ENCODE measurements at regions not wholly inside any gene's neighbourhood (a gene's known extent, or its start where the extent isn't known, plus 50 kb on each side); places are given as distances from the start of the nearest gene placed in this dataset.

- Histone ChIP-seq H3K27me3 (no peaks in the 10 kb centered on the region), H3K4me3 (no peak overlapping the region), H3K36me3 (no peaks in the 10 kb centered on the region), H3K4me1 (peaks cover 0 to 10% of the 10 kb centered on the region in 2 donors), H3K9me3 (no peaks in the 10 kb centered on the region), H3K27ac (peak overlapping the region; percentile 80 to 86)
- no peak for DNase-seq (ENCODE audit: low spot score in 2 of 2)
- intact Hi-C loops (cut with DNase I) = loop anchor here (1.0 to 10.0 kb wide), 2 partner anchors 11 to 1298 kb away; partner anchors contain the start of gene SOX4
- no peak for TF ChIP-seq CTCF (IDR thresholded peaks at IDR 0.05)
Measured at GRCh38 chr6:22892452-22892851, 323.1 kb downstream of the HDGFL1 start.

- intact Hi-C loops (cut with DNase I) = loop anchor here (10.0 kb wide), 1 partner anchor 1302 kb away; the partner anchor contains the start of gene SOX4
Measured at GRCh38 chr6:22896696-22897095, 327.3 kb downstream of the HDGFL1 start.

GRCh38 chr6:22899426-22899825 is 330.1 kb downstream of the HDGFL1 start:
- intact Hi-C loops (cut with DNase I) = loop anchor here (10.0 kb wide), 1 partner anchor 1305 kb away; the partner anchor contains the start of gene SOX4
- Histone ChIP-seq H3K4me1 (peaks cover 0 to 7% of the 10 kb centered on the region in 2 donors), H3K4me3 (no peak overlapping the region), H3K27ac (peak overlapping the region in 1 of 2 donors; percentile 50), H3K9me3 (no peaks in the 10 kb centered on the region), H3K27me3 (no peaks in the 10 kb centered on the region), H3K36me3 (no peaks in the 10 kb centered on the region)
- DNase-seq (ENCODE audit: low spot score in 2 of 2) = no peak
- TF ChIP-seq CTCF (IDR thresholded peaks at IDR 0.05) = no peak

More at GRCh38 chr6:22896696-22897095, 327.3 kb downstream of the HDGFL1 start:
- H3K9me3 ChIP-seq = no peaks in the 10 kb centered on the region
- no peak overlapping the region for H3K27ac ChIP-seq
- TF ChIP-seq CTCF (IDR thresholded peaks at IDR 0.05) = no peak
- H3K4me1 ChIP-seq = peaks cover 0 to 17% of the 10 kb centered on the region in 2 donors
- H3K36me3 ChIP-seq = no peaks in the 10 kb centered on the region
- H3K4me3 ChIP-seq = no peak overlapping the region
- no peak for DNase-seq (ENCODE audit: low spot score in 2 of 2)
- H3K27me3 ChIP-seq = no peaks in the 10 kb centered on the region

- Histone ChIP-seq H3K9me3 (no peaks in the 10 kb centered on the region), H3K36me3 (no peaks in the 10 kb centered on the region), H3K4me3 (no peak overlapping the region), H3K27ac (no peak overlapping the region), H3K27me3 (no peaks in the 10 kb centered on the region), H3K4me1 (peaks cover 0 to 7% of the 10 kb centered on the region in 2 donors)
- TF ChIP-seq CTCF (IDR thresholded peaks at IDR 0.05) = no peak
- DNase-seq (ENCODE audit: low spot score in 2 of 2) = no peak
- intact Hi-C loops (cut with DNase I) = no loop called here
Measured at GRCh38 chr6:22903826-22904225, 334.5 kb downstream of the HDGFL1 start.

GRCh38 chr6:22904431-22904830 is 335.1 kb downstream of the HDGFL1 start:
- Histone ChIP-seq H3K4me3 (no peak overlapping the region), H3K9me3 (no peaks in the 10 kb centered on the region), H3K4me1 (peaks cover 0 to 5% of the 10 kb centered on the region in 2 donors), H3K27ac (no peak overlapping the region), H3K27me3 (no peaks in the 10 kb centered on the region), H3K36me3 (no peaks in the 10 kb centered on the region)
- no peak for DNase-seq (ENCODE audit: low spot score in 2 of 2)
- TF ChIP-seq CTCF (IDR thresholded peaks at IDR 0.05) = no peak
- intact Hi-C loops (cut with DNase I) = no loop called here

GRCh38 chr6:22906091-22906549 is 336.8 kb downstream of the HDGFL1 start:
- DNase-seq (ENCODE audit: low spot score in 2 of 2) = no peak
- Histone ChIP-seq H3K4me3 (no peak overlapping the region), H3K9me3 (no peaks in the 10 kb centered on the region), H3K27me3 (no peaks in the 10 kb centered on the region), H3K27ac (no peak overlapping the region), H3K4me1 (no peaks in the 10 kb centered on the region), H3K36me3 (no peaks in the 10 kb centered on the region)
- peak; percentile 29 to 42 (median 40) for TF ChIP-seq CTCF (IDR thresholded peaks at IDR 0.05)
- intact Hi-C loops (cut with DNase I) = no loop called here
